ENCODE measurements at regions not wholly inside any gene's neighbourhood (a gene's known extent, or its start where the extent isn't known, plus 50 kb on each side); places are given as distances from the start of the nearest gene placed in this dataset.

- intact Hi-C loops (cut with micrococcal nuclease), result no loop called here
Observed at GRCh38 chr1:67559222-67559700, 125.7 kb upstream of the GADD45A start.

- intact Hi-C loops (cut with micrococcal nuclease), result loop anchor here (1.0 to 5.0 kb wide), 2 partner anchors 127 to 200 kb away; partner anchors contain the start of gene GADD45A
Observed at GRCh38 chr1:67560580-67561255, 124.3 kb upstream of the GADD45A start.

- intact Hi-C loops (cut with micrococcal nuclease), result loop anchor here (1.0 to 5.0 kb wide), 2 partner anchors 126 to 199 kb away; partner anchors contain the start of gene GADD45A
Observed at GRCh38 chr1:67561704-67562113, 123.3 kb upstream of the GADD45A start.

- intact Hi-C loops (cut with micrococcal nuclease), result loop anchor here (5.0 kb wide), 1 partner anchor 124 kb away; the partner anchor contains the start of gene GADD45A
Observed at GRCh38 chr1:67563684-67564083, 121.3 kb upstream of the GADD45A start.

GRCh38 chr1:67564193-67564592, 120.8 kb upstream of the GADD45A start:
- intact Hi-C loops (cut with micrococcal nuclease), result loop anchor here (5.0 kb wide), 1 partner anchor 123 kb away; the partner anchor contains the start of gene GADD45A

GRCh38 chr1:67566803-67567377, 118.1 kb upstream of the GADD45A start:
- intact Hi-C loops (cut with micrococcal nuclease), result no loop called here

GRCh38 chr1:67570486-67571143, 114.4 kb upstream of the GADD45A start:
- intact Hi-C loops (cut with micrococcal nuclease), result no loop called here

- intact Hi-C loops (cut with micrococcal nuclease), result no loop called here
Observed at GRCh38 chr1:67571406-67571805, 113.6 kb upstream of the GADD45A start.

- intact Hi-C loops (cut with micrococcal nuclease), result no loop called here
Observed at GRCh38 chr1:67571901-67572593, 113.0 kb upstream of the GADD45A start.

- intact Hi-C loops (cut with micrococcal nuclease), result no loop called here
Observed at GRCh38 chr1:67572594-67573221, 112.3 kb upstream of the GADD45A start.

- intact Hi-C loops (cut with micrococcal nuclease), result no loop called here
Observed at GRCh38 chr1:67573311-67573872, 111.6 kb upstream of the GADD45A start.

- intact Hi-C loops (cut with micrococcal nuclease), result no loop called here
Observed at GRCh38 chr1:67574221-67574620, 110.8 kb upstream of the GADD45A start.

GRCh38 chr1:67575861-67576260, 109.1 kb upstream of the GADD45A start:
- intact Hi-C loops (cut with micrococcal nuclease), result no loop called here

- intact Hi-C loops (cut with micrococcal nuclease), result no loop called here
Observed at GRCh38 chr1:67576474-67576873, 108.5 kb upstream of the GADD45A start.

GRCh38 chr1:67577646-67578045, 107.4 kb upstream of the GADD45A start:
- intact Hi-C loops (cut with micrococcal nuclease), result no loop called here

GRCh38 chr1:67578397-67579020, 106.5 kb upstream of the GADD45A start:
- intact Hi-C loops (cut with micrococcal nuclease), result no loop called here

- intact Hi-C loops (cut with micrococcal nuclease), result no loop called here
Observed at GRCh38 chr1:67579623-67580394, 105.2 kb upstream of the GADD45A start.

- intact Hi-C loops (cut with micrococcal nuclease), result no loop called here
Observed at GRCh38 chr1:67580691-67581403, 104.2 kb upstream of the GADD45A start.

Data from T-helper 2 cell treated with Interferon-gamma antibody and Interleukin-4, amounts not matched to agents 100 ng/mL and 5 ng/mL, for 36 hours (primary cell).